Natural killer cell (primary cell): ENCODE measurements at regions not wholly inside any gene's neighbourhood (a gene's known extent, or its start where the extent isn't known, plus 50 kb on each side); places are given as distances from the start of the nearest gene placed in this dataset.

Source experiments
- ATAC-seq, 3 donors: fragments of 150-1000 bp in 2 of 3; fragments of 200-7000 bp in 1 of 3; cut with Tn5 transposase; 1 replicate in 1 of 3; 2 replicates in 2 of 3; pipeline ENCODE4 v1.10.0; 2021; ENCODE audit warnings: mild to moderate bottlenecking in 2 of 3, moderate library complexity in 2 of 3
- DNase-seq, 2 donors: peaks; one replicate each; pipeline versions ENCODE4 v3.0.0 to v3.0.0-alpha.2; 2013 to 2021; ENCODE audit warnings: mixed read lengths in 1 of 2
- H3K27ac ChIP-seq: one replicate; pipeline ENCODE4 v1.5.1; 2013; ENCODE audit warnings: mild to moderate bottlenecking, low read length
- H3K27me3 ChIP-seq: one replicate; pipeline ENCODE4 v1.6.1; 2013; ENCODE audit warnings: low read length; ENCODE audit not compliant: control insufficient read depth, insufficient read depth
- H3K36me3 ChIP-seq: one replicate; pipeline ENCODE4 v1.6.1; 2013; ENCODE audit warnings: low read length; ENCODE audit not compliant: control insufficient read depth, insufficient read depth
- H3K4me1 ChIP-seq: one replicate; pipeline ENCODE4 v1.6.1; 2013; ENCODE audit warnings: low read length; ENCODE audit not compliant: control insufficient read depth, insufficient read depth
- H3K4me3 ChIP-seq: one replicate; pipeline ENCODE4 v1.5.1; 2013; ENCODE audit warnings: low read length
- H3K9me3 ChIP-seq: one replicate; pipeline ENCODE4 v1.6.1; 2013; ENCODE audit warnings: low read length; ENCODE audit not compliant: control insufficient read depth, insufficient read depth
- H3K27ac Mint-ChIP-seq, 2 donors: one replicate each; pipeline ENCODE4 v1.8.0; 2022; ENCODE audit warnings: mild to moderate bottlenecking in 2 of 2, mixed read lengths in 2 of 2, moderate library complexity in 1 of 2
- H3K27me3 Mint-ChIP-seq, 2 donors: one replicate each; pipeline ENCODE4 v1.8.0; 2022; ENCODE audit warnings: low read depth in 2 of 2, mixed read lengths in 2 of 2
- H3K36me3 Mint-ChIP-seq: one replicate; pipeline ENCODE4 v1.8.0; 2022; ENCODE audit warnings: mixed read lengths
- H3K4me1 Mint-ChIP-seq, 2 donors: one replicate each; pipeline ENCODE4 v1.8.0; 2022; ENCODE audit warnings: mixed read lengths in 2 of 2
- H3K4me3 Mint-ChIP-seq: one replicate; pipeline ENCODE4 v1.8.0; 2022; ENCODE audit warnings: mild to moderate bottlenecking, moderate library complexity, mixed read lengths
- H3K9me3 Mint-ChIP-seq, 2 donors: one replicate each; pipeline ENCODE4 v1.8.0; 2022; ENCODE audit warnings: mixed read lengths in 2 of 2
- WGBS: methylation state at CpG from one replicate; pipeline ENCODE4 v1.1.7; 2013; ENCODE audit warnings: missing lambda C conversion rate; ENCODE audit not compliant: insufficient coverage; 5-methylcytosine and 5-hydroxymethylcytosine counted together
- intact Hi-C: fragments of 100-400 bp; cut with micrococcal nuclease; formaldehyde crosslinking; loops from one replicate; pipeline ENCODE4 v1.14.2; 2022
- TF ChIP-seq, protein P1 (sequence below): fragments of 200-600 bp; IDR thresholded peaks from one replicate; pipeline ENCODE4 v1.8.0; 2022; ENCODE audit warnings: antibody characterized with exemption

DNA sequence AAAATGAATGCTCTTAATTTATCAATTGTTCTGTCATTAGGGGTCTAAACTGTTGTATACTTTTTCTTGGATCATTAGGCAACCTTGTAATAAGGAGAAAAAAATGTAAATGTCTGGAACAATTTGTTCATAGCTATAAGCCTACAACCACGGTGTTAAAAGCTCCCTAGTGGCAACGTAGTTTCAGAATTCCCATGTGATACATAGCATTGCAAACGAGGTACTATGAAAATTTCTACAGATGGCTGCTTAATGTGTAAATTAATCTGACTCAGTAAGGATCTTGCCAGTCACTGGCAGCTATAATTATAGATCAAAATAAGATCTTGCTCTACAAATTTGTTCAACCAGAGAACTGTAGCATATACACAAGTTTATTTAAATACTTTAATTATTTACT, 304.1 kb upstream of the ADGRL4 start:
- no peak overlapping the region for H3K27ac ChIP-seq
- DNase-seq (no peak), ATAC-seq (no peak)
- H3K4me1 ChIP-seq = no peaks in the 10 kb centered on the region
- 74% methylated on average over 3 of the region's 3 CpGs for WGBS
- Mint-ChIP-seq H3K4me1 (no peaks in the 10 kb centered on the region), H3K27ac (no peak overlapping the region), H3K36me3 (no peaks in the 10 kb centered on the region), H3K27me3 (no peaks in the 10 kb centered on the region), H3K9me3 (peaks cover 4 to 7% of the 10 kb centered on the region in 2 donors), H3K4me3 (no peak overlapping the region)
- intact Hi-C loops = no loop called here
- no peak overlapping the region for H3K4me3 ChIP-seq
- H3K36me3 ChIP-seq = no peaks in the 10 kb centered on the region
- H3K9me3 ChIP-seq = no peaks in the 10 kb centered on the region
- H3K27me3 ChIP-seq = no peaks in the 10 kb centered on the region
- TF ChIP-seq, protein P1, sequence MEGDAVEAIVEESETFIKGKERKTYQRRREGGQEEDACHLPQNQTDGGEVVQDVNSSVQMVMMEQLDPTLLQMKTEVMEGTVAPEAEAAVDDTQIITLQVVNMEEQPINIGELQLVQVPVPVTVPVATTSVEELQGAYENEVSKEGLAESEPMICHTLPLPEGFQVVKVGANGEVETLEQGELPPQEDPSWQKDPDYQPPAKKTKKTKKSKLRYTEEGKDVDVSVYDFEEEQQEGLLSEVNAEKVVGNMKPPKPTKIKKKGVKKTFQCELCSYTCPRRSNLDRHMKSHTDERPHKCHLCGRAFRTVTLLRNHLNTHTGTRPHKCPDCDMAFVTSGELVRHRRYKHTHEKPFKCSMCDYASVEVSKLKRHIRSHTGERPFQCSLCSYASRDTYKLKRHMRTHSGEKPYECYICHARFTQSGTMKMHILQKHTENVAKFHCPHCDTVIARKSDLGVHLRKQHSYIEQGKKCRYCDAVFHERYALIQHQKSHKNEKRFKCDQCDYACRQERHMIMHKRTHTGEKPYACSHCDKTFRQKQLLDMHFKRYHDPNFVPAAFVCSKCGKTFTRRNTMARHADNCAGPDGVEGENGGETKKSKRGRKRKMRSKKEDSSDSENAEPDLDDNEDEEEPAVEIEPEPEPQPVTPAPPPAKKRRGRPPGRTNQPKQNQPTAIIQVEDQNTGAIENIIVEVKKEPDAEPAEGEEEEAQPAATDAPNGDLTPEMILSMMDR = no peak

DNA sequence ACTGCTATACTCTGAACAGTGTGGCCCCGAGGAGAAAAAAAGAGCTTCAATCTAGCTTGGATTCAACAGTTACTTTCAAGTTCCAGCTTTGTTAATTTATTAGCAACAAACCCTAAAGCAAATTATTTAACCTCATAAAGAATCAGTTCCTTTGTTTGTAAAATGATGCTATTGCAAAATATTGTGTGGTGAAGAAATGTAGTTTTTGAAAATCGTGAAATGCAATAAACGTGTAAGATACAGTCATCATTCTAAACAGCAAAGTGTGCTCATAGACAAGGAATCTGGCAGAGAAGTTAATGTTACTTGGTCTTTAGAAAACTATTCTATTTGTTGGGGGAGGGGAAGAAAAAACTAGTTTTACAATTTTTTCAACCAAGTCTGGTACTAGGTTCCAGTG, 297.6 kb upstream of the ADGRL4 start:
- Histone ChIP-seq H3K27ac (no peak overlapping the region), H3K4me3 (no peak overlapping the region), H3K9me3 (no peaks in the 10 kb centered on the region), H3K27me3 (no peaks in the 10 kb centered on the region), H3K36me3 (no peaks in the 10 kb centered on the region), H3K4me1 (no peaks in the 10 kb centered on the region)
- TF ChIP-seq, protein P1 = no peak
- Mint-ChIP-seq H3K9me3 (peaks cover 15% of the 10 kb centered on the region in 2 donors), H3K4me3 (no peak overlapping the region), H3K4me1 (no peaks in the 10 kb centered on the region), H3K27ac (no peak overlapping the region), H3K36me3 (no peaks in the 10 kb centered on the region), H3K27me3 (no peaks in the 10 kb centered on the region)
- 76% methylated on average over 3 of the region's 3 CpGs for WGBS
- intact Hi-C loops = no loop called here
- DNase-seq (no peak), ATAC-seq (no peak)

DNA sequence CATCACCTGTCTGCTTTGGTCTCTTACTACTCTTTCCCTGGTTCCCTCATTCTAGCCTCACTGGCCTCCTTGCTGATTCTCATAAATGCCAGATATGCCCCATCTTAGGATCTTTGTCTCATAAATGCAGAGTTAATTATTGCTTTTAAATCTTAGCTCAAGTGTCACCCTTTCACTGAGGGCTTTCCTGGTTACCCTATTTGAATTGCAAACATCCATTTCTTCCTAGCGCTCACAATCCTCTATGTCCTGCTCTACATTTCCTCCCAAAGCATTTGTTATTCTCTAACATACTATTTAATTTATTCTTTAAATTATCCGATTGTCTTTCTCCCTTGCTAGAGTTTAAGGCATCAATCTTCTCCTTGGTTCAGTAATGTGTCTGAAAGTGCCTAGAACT, 296.5 kb upstream of the ADGRL4 start:
- DNase-seq (no peak), ATAC-seq (no peak)
- Histone ChIP-seq H3K9me3 (no peaks in the 10 kb centered on the region), H3K36me3 (no peaks in the 10 kb centered on the region), H3K4me1 (no peaks in the 10 kb centered on the region), H3K4me3 (no peak overlapping the region), H3K27ac (no peak overlapping the region), H3K27me3 (no peaks in the 10 kb centered on the region)
- intact Hi-C loops = no loop called here
- TF ChIP-seq, protein P1 = no peak
- H3K27me3 Mint-ChIP-seq = no peaks in the 10 kb centered on the region
- no peaks in the 10 kb centered on the region for H3K36me3 Mint-ChIP-seq
- H3K9me3 Mint-ChIP-seq = peaks cover 15% of the 10 kb centered on the region in 2 donors
- no peak overlapping the region for H3K27ac Mint-ChIP-seq
- no peaks in the 10 kb centered on the region for H3K4me1 Mint-ChIP-seq
- H3K4me3 Mint-ChIP-seq = no peak overlapping the region
- WGBS = 90% methylated on average over 2 of the region's 2 CpGs

DNA sequence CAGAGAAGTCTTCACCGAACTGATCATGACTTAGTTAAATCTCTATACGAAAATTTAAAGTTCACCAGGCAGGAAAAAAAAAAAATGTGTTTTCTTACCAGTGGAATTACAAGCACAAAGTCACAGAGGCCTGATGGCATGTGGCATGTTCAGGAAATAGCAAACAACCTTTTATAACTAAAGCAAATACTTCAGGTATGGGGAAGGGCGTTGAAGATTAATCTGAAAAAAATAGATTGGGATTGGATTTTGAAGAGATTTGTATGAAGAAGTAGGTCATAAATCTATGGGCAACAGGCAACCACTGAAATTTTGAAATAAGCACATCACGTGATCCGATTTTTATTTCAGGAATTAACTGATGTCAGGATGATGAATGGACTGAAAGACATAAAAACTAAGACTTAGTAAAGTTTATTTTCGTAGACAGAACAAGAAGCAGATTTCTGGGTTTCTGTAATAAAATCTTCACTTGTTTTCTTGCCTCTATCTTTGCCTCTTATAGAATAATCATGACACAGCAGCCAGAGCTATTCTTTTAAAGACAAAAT, 295.9 kb upstream of the ADGRL4 start:
- intact Hi-C loops = no loop called here
- Histone ChIP-seq H3K9me3 (no peaks in the 10 kb centered on the region), H3K36me3 (no peaks in the 10 kb centered on the region), H3K4me3 (no peak overlapping the region), H3K27me3 (no peaks in the 10 kb centered on the region), H3K27ac (no peak overlapping the region), H3K4me1 (no peaks in the 10 kb centered on the region)
- TF ChIP-seq, protein P1 = no peak
- no peak for ATAC-seq
- no peaks in the 10 kb centered on the region for H3K36me3 Mint-ChIP-seq
- H3K4me1 Mint-ChIP-seq = no peaks in the 10 kb centered on the region
- peaks cover 15 to 16% of the 10 kb centered on the region in 2 donors for H3K9me3 Mint-ChIP-seq
- no peak overlapping the region for H3K27ac Mint-ChIP-seq
- 14% methylated on average over 6 of the region's 6 CpGs for WGBS
- H3K27me3 Mint-ChIP-seq = no peaks in the 10 kb centered on the region
- no peak overlapping the region for H3K4me3 Mint-ChIP-seq
- no peak for DNase-seq
